ENCODE measurements at regions not wholly inside any gene's neighbourhood (a gene's known extent, or its start where the extent isn't known, plus 50 kb on each side); places are given as distances from the start of the nearest gene placed in this dataset.

GRCh38 chr2:193743089-193743488 lies 1548.4 kb upstream of the TMEFF2 start:
- TF ChIP-seq CTCF (IDR thresholded peaks at IDR 0.05; ENCODE audit: low read length) (no peak), EZH2phosphoT487 (IDR thresholded peaks at IDR 0.05; ENCODE audit: low read length) (no peak)
